Neutrophil (primary cell): ENCODE measurements at regions not wholly inside any gene's neighbourhood (a gene's known extent, or its start where the extent isn't known, plus 50 kb on each side); places are given as distances from the start of the nearest gene placed in this dataset.

Source experiments
- H3K27ac ChIP-seq: fragments of 200-600 bp; sonication (generic); 2 replicates; pipeline ENCODE4 v1.5.1; 2016; ENCODE audit warnings: mild to moderate bottlenecking, moderate library complexity
- H3K27me3 ChIP-seq: fragments of 200-600 bp; sonication (generic); 2 replicates; pipeline ENCODE4 v1.6.0; 2016; ENCODE audit warnings: mild to moderate bottlenecking
- H3K36me3 ChIP-seq: fragments of 200-600 bp; sonication (generic); 2 replicates; pipeline ENCODE4 v1.5.1; 2017
- H3K4me1 ChIP-seq, 2 experiments: fragments of 200-600 bp in 1 of 2; sonication (generic) in 1 of 2; 1 replicate in 1 of 2; 2 replicates in 1 of 2; pipeline versions ENCODE4 v1.5.1 to v1.6.1; 2013 to 2016; ENCODE audit warnings: low read depth in 1 of 2, low read length in 1 of 2, mild to moderate bottlenecking in 1 of 2, moderate library complexity in 1 of 2; ENCODE audit not compliant: control insufficient read depth in 1 of 2, insufficient read depth in 1 of 2
- H3K4me3 ChIP-seq, 2 experiments: fragments of 200-600 bp in 1 of 2; sonication (generic) in 1 of 2; 1 replicate in 1 of 2; 2 replicates in 1 of 2; pipeline ENCODE4 v1.5.1; 2013 to 2016; ENCODE audit warnings: low read depth in 1 of 2, low read length in 1 of 2, mild to moderate bottlenecking in 1 of 2, moderate library complexity in 1 of 2
- H3K9me3 ChIP-seq: fragments of 200-600 bp; sonication (generic); 2 replicates; pipeline ENCODE4 v1.5.1; 2016
- CTCF ChIP-seq: fragments of 200-600 bp; sonication (generic); IDR thresholded peaks from 2 replicates; pipeline ENCODE4 v1.5.1; 2016; ENCODE audit warnings: antibody characterized with exemption

DNA sequence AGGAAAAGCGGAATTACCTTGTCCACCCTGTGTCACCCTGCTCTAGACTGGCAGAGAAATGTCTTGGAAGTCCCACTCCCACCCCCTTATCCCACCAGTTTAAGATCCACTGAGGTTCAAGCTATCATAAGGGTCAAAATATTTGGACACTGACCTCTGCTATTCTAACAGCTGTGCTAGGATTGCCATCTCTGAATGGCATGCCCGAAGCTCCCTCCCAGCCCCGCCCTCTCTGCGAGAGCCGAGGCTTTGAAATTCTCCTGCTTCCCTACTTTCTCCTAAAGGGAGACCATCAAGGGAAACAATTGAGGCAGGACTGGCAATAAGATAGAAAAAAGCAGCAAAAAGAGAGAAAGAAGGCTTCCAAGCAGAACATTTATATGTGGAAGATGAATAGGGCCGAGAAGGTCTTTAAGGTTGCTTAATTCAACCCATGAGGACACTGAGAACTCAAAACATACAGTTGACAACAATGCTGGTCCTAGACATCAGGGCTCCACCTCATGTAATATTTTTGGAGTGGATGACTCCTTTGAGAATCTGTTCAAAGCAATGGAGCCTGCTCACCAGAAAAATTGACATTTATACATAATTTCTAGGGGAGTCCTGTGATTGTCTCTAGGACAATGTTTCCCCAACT is 338.7 kb upstream of the F9 start:
- Histone ChIP-seq H3K27ac (no peak overlapping the region), H3K9me3 (no peaks in the 10 kb centered on the region), H3K27me3 (peaks cover 16% of the 10 kb centered on the region), H3K4me3 (no peak overlapping the region), H3K36me3 (no peaks in the 10 kb centered on the region), H3K4me1 (peaks cover 4 to 8% of the 10 kb centered on the region in 2 experiments)
- TF ChIP-seq CTCF, result no peak

- Histone ChIP-seq H3K4me1 (peaks cover 4 to 8% of the 10 kb centered on the region in 2 experiments), H3K27ac (no peak overlapping the region), H3K36me3 (no peaks in the 10 kb centered on the region), H3K27me3 (peaks cover 16% of the 10 kb centered on the region), H3K9me3 (no peaks in the 10 kb centered on the region), H3K4me3 (no peak overlapping the region)
- no peak for TF ChIP-seq CTCF
These were observed 339.3 kb upstream of the F9 start for GRCh38 chrX:139191286-139191685.

- no peaks in the 10 kb centered on the region for H3K9me3 ChIP-seq
- TF ChIP-seq CTCF, result no peak
- H3K27me3 ChIP-seq, result no peaks in the 10 kb centered on the region
- no peaks in the 10 kb centered on the region for H3K4me1 ChIP-seq
- H3K36me3 ChIP-seq, result no peaks in the 10 kb centered on the region
- H3K4me3 ChIP-seq, result no peak overlapping the region
- no peak overlapping the region for H3K27ac ChIP-seq
These were observed 342.8 kb upstream of the F9 start for GRCh38 chrX:139187738-139188137.

- Histone ChIP-seq H3K9me3 (no peaks in the 10 kb centered on the region), H3K4me3 (no peak overlapping the region), H3K27me3 (no peaks in the 10 kb centered on the region), H3K27ac (no peak overlapping the region), H3K4me1 (no peaks in the 10 kb centered on the region), H3K36me3 (no peaks in the 10 kb centered on the region)
- TF ChIP-seq CTCF, result no peak
These were observed 343.5 kb upstream of the F9 start for GRCh38 chrX:139186991-139187390.

- Histone ChIP-seq H3K4me1 (no peaks in the 10 kb centered on the region), H3K36me3 (no peaks in the 10 kb centered on the region), H3K27me3 (no peaks in the 10 kb centered on the region), H3K27ac (no peak overlapping the region), H3K4me3 (no peak overlapping the region), H3K9me3 (no peaks in the 10 kb centered on the region)
- TF ChIP-seq CTCF, result no peak
These were observed 350.9 kb upstream of the F9 start for GRCh38 chrX:139179592-139179991.

DNA sequence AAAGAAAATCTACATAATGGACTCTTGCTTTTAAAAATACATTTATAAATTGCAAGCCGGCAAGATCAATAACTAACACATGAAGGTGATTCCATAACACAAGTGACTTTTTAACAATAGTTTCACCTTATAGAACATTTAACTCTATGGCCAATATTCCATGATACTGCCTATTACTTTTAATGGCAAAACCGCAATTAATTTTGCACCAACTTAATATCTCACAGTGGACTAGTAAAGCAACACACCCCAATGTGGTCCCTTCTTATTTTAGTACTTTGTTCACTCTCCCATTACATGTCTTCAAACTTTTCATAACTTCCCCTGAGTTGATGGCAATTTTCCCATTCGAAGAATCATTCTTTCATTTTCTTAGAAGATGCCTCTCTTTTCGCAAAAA is 351.6 kb upstream of the F9 start:
- no peaks in the 10 kb centered on the region for H3K27me3 ChIP-seq

More for the DNA sequence above, 351.6 kb upstream of the F9 start:
- Histone ChIP-seq H3K36me3 (no peaks in the 10 kb centered on the region), H3K9me3 (no peaks in the 10 kb centered on the region), H3K4me1 (no peaks in the 10 kb centered on the region), H3K27ac (no peak overlapping the region), H3K4me3 (no peak overlapping the region)
- TF ChIP-seq CTCF, result no peak
